ENCODE measurements at regions not wholly inside any gene's neighbourhood (a gene's known extent, or its start where the extent isn't known, plus 50 kb on each side); places are given as distances from the start of the nearest gene placed in this dataset.

- ATAC-seq = no peak
- DNase-seq (ENCODE audit: low spot score) = no peak
- no peak for TF ChIP-seq ZNF331 (CRISPR knock-in tag; IDR thresholded peaks at IDR 0.05; ENCODE audit: low read depth)
- H3K4me2 ChIP-seq = no peak overlapping the region
- no peak overlapping the region for H3K27ac ChIP-seq (ENCODE audit: low read depth)
- H3K36me3 Mint-ChIP-seq (ENCODE audit: low read depth) = no peaks in the 10 kb centered on the region
- H3K9me3 Mint-ChIP-seq = no peaks in the 10 kb centered on the region
- no peaks in the 10 kb centered on the region for H3K79me2 ChIP-seq (replicated peaks; ENCODE audit: insufficient read depth)
- H4K20me1 ChIP-seq (replicated peaks; ENCODE audit: insufficient read depth) = no peaks in the 10 kb centered on the region
- H3K36me3 ChIP-seq (ENCODE audit: insufficient read depth) = no peaks in the 10 kb centered on the region
- H3K27me3 ChIP-seq (ENCODE audit: insufficient read depth) = no peaks in the 10 kb centered on the region
- H3K4me1 ChIP-seq (ENCODE audit: insufficient read depth) = no peaks in the 10 kb centered on the region
- H3F3A ChIP-seq (replicated peaks; ENCODE audit: low read depth) = no peaks in the 10 kb centered on the region
- H3K4me3 ChIP-seq = no peak overlapping the region
- H3K4me1 Mint-ChIP-seq = no peaks in the 10 kb centered on the region
- H3K27me3 Mint-ChIP-seq (ENCODE audit: insufficient read depth, low read depth, poor library complexity) = peaks cover 8% of the 10 kb centered on the region
- H3K9me2 ChIP-seq (ENCODE audit: insufficient read depth) = no peaks in the 10 kb centered on the region
- no peak overlapping the region for H3K4me3 Mint-ChIP-seq
- H3K27ac Mint-ChIP-seq = no peak overlapping the region
- H2AFZ ChIP-seq = no peak overlapping the region
These were observed 84.1 kb downstream of the PPCDC start for GRCh38 chr15:75107516-75107907.

GRCh38 chr15:75107908-75108838 is 84.8 kb downstream of the PPCDC start:
- ATAC-seq = no peak
- H3K4me3 ChIP-seq = no peak overlapping the region
- Mint-ChIP-seq H3K4me1 (no peaks in the 10 kb centered on the region), H3K36me3 (ENCODE audit: low read depth) (no peaks in the 10 kb centered on the region), H3K9me3 (no peaks in the 10 kb centered on the region), H3K4me3 (no peak overlapping the region; the same call in 2 of the 3 replicates), H3K27ac (no peak overlapping the region), H3K27me3 (ENCODE audit: insufficient read depth, low read depth, poor library complexity) (peaks cover 8% of the 10 kb centered on the region)
- H4K20me1 ChIP-seq (replicated peaks; ENCODE audit: insufficient read depth) = no peaks in the 10 kb centered on the region
- no peaks in the 10 kb centered on the region for H3K27me3 ChIP-seq (ENCODE audit: insufficient read depth)
- H3K79me2 ChIP-seq (replicated peaks; ENCODE audit: insufficient read depth) = no peaks in the 10 kb centered on the region
- no peak overlapping the region for H3K27ac ChIP-seq (ENCODE audit: low read depth)
- H3K4me1 ChIP-seq (ENCODE audit: insufficient read depth) = no peaks in the 10 kb centered on the region
- H3K36me3 ChIP-seq (ENCODE audit: insufficient read depth) = no peaks in the 10 kb centered on the region
- H3F3A ChIP-seq (replicated peaks; ENCODE audit: low read depth) = no peaks in the 10 kb centered on the region
- DNase-seq (ENCODE audit: low spot score) = no peak
- H3K9me2 ChIP-seq (ENCODE audit: insufficient read depth) = no peaks in the 10 kb centered on the region
- H2AFZ ChIP-seq = no peak overlapping the region
- no peak overlapping the region for H3K4me2 ChIP-seq
- no peak for TF ChIP-seq JUNB (IDR thresholded peaks at IDR 0.05; ENCODE audit: unreplicated experiment)
- no peak for TF ChIP-seq ETS1 (IDR thresholded peaks at IDR 0.05)
- no peak for TF ChIP-seq CTCF (conservative IDR thresholded peaks at IDR 0.05; ENCODE audit: low read depth in 2 of 2)
- no peak for TF ChIP-seq EZH2phosphoT487 (IDR thresholded peaks at IDR 0.05; ENCODE audit: unreplicated experiment)
- no peak for TF ChIP-seq POLR2AphosphoS5 (IDR thresholded peaks at IDR 0.05; ENCODE audit: low read depth)
- TF ChIP-seq ZNF462 (CRISPR knock-in tag; IDR thresholded peaks at IDR 0.05) = no peak
- TF ChIP-seq ZNF114 (CRISPR knock-in tag; IDR thresholded peaks at IDR 0.05) = no peak
- no peak for TF ChIP-seq NANOG (IDR thresholded peaks at IDR 0.05; ENCODE audit: borderline replicate concordance)
